HL-60 (cell line): ENCODE measurements at regions not wholly inside any gene's neighbourhood (a gene's known extent, or its start where the extent isn't known, plus 50 kb on each side); places are given as distances from the start of the nearest gene placed in this dataset.

ENCODE experiments used
- DNase-seq, 2 experiments: peaks; one replicate each; pipeline ENCODE4 v3.0.0-alpha.2; 2010 to 2020; ENCODE audit warnings: low read depth in 1 of 2, low spot score in 1 of 2
- H3K27ac ChIP-seq: fragments of 250-450 bp; sonication (Bioruptor Pico); replicated peaks from 2 replicates; pipeline ENCODE4 v1.5.1; 2020; ENCODE audit warnings: mild to moderate bottlenecking, moderate library complexity
- H3K27me3 ChIP-seq: fragments of 250-450 bp; sonication (Bioruptor Pico); 2 replicates; pipeline ENCODE4 v1.5.1; 2021; ENCODE audit warnings: mild to moderate bottlenecking, moderate library complexity; ENCODE audit not compliant: insufficient read depth, poor library complexity, severe bottlenecking
- H3K4me3 ChIP-seq: replicated peaks from 2 replicates; pipeline ENCODE4 v1.5.1; 2011; ENCODE audit warnings: mild to moderate bottlenecking, control low read depth, low read length; ENCODE audit not compliant: insufficient read depth
- GABPA ChIP-seq: IDR thresholded peaks from 2 replicates; pipeline ENCODE4 v1.6.1; 2012; ENCODE audit warnings: low read depth
- POLR2AphosphoS5 ChIP-seq: IDR thresholded peaks from 2 replicates; pipeline ENCODE4 v1.6.1; 2012; ENCODE audit warnings: low read depth
- SPI1 ChIP-seq: IDR thresholded peaks from 2 replicates; pipeline ENCODE4 v1.6.1; 2012; ENCODE audit warnings: low read depth, mild to moderate bottlenecking, borderline replicate concordance
- TF ChIP-seq, protein P1 (sequence below): IDR thresholded peaks from 2 replicates; pipeline ENCODE4 v1.6.1; 2012; ENCODE audit warnings: low read depth; ENCODE audit not compliant: insufficient replicate concordance
- TF ChIP-seq, protein P2 (sequence below): IDR thresholded peaks from one replicate; pipeline ENCODE4 v1.5.1; 2011; ENCODE audit warnings: low read length, control low read depth, inconsistent platforms; ENCODE audit not compliant: insufficient read depth

DNA sequence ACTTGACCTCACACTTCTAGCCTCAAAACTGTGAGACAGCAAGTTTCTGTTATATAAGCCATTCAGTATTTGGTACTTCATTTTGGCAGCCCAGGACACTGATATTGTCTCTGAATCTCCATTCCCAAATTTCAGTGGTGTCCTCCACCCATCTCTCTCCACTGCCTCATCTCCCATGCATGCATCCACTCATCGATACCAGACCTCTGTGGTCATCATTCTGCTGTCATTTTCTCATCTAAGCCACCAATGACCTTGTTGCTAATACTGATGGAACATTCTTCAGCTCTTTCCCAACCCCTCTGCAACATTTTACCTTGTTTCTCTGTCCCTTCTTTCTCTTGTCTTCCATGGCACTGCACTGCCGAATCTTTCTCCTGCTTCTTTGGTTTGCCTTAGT, 221.8 kb downstream of the SNX18 start:
- TF ChIP-seq SPI1 (no peak), POLR2AphosphoS5 (no peak), GABPA (no peak)
- TF ChIP-seq, protein P1, sequence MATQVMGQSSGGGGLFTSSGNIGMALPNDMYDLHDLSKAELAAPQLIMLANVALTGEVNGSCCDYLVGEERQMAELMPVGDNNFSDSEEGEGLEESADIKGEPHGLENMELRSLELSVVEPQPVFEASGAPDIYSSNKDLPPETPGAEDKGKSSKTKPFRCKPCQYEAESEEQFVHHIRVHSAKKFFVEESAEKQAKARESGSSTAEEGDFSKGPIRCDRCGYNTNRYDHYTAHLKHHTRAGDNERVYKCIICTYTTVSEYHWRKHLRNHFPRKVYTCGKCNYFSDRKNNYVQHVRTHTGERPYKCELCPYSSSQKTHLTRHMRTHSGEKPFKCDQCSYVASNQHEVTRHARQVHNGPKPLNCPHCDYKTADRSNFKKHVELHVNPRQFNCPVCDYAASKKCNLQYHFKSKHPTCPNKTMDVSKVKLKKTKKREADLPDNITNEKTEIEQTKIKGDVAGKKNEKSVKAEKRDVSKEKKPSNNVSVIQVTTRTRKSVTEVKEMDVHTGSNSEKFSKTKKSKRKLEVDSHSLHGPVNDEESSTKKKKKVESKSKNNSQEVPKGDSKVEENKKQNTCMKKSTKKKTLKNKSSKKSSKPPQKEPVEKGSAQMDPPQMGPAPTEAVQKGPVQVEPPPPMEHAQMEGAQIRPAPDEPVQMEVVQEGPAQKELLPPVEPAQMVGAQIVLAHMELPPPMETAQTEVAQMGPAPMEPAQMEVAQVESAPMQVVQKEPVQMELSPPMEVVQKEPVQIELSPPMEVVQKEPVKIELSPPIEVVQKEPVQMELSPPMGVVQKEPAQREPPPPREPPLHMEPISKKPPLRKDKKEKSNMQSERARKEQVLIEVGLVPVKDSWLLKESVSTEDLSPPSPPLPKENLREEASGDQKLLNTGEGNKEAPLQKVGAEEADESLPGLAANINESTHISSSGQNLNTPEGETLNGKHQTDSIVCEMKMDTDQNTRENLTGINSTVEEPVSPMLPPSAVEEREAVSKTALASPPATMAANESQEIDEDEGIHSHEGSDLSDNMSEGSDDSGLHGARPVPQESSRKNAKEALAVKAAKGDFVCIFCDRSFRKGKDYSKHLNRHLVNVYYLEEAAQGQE = no peak
- TF ChIP-seq, protein P2, sequence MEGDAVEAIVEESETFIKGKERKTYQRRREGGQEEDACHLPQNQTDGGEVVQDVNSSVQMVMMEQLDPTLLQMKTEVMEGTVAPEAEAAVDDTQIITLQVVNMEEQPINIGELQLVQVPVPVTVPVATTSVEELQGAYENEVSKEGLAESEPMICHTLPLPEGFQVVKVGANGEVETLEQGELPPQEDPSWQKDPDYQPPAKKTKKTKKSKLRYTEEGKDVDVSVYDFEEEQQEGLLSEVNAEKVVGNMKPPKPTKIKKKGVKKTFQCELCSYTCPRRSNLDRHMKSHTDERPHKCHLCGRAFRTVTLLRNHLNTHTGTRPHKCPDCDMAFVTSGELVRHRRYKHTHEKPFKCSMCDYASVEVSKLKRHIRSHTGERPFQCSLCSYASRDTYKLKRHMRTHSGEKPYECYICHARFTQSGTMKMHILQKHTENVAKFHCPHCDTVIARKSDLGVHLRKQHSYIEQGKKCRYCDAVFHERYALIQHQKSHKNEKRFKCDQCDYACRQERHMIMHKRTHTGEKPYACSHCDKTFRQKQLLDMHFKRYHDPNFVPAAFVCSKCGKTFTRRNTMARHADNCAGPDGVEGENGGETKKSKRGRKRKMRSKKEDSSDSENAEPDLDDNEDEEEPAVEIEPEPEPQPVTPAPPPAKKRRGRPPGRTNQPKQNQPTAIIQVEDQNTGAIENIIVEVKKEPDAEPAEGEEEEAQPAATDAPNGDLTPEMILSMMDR = no peak
- Histone ChIP-seq H3K4me3 (no peak overlapping the region), H3K27me3 (no peaks in the 10 kb centered on the region), H3K27ac (no peak overlapping the region)
- DNase-seq = no peak

DNA sequence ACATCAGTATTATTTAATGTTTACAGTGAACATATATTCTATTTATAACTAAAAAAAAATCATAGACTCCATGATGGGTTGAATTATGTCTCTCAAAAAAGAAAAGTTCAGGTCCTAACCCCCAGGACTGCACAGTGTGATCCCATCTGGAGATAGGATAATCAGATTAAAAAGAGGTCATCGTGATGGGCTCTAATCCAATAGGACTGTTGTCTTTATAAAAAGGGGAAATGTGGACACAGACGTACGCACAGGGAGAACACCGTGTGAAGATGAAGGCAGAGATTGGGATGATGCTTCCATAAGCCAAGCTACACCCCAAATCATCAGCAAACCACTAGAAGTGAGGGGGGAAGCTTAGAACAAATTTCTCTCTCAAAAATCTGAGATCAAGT, 221.4 kb downstream of the SNX18 start:
- no peak for DNase-seq

DNA sequence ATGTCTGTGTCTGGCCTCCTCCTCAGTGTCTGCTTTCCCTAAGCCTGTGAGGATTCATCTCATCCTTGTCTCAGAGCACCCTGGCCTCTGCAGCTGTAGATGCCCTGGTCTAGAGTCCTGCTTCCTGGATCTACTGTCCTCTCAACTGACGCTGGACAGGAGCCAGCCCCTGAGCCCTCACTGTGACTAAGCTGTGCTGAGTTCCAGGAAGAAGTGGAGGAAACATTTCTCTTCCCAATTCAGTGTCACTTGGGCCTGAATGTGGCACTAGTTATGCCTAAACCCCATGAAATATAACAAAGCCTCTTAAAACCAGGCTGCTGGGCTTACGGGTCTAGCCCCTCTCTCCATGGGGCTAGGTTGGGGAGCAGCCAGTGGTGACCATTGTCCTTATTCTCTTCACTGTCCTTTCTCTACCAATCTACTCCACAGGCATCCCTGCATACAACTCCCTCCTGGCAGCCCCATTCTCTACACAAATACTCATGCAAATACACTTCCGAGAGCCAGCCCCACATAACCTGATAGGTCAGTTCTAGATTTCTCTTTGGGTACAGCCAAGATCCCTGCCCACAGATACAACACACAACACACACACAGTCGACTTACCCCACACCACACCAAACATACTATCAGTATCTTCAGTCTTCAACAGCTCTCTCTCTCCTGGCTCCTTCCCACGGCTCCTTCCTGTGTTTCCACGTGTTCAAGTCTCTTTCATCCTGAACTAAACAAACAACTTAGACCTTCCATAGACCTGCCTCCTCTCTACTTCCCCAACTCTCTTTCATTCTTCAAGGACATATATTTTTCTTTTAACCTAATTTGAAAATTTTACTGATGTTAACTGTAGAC, 220.8 kb downstream of the SNX18 start:
- no peak for TF ChIP-seq SPI1
- TF ChIP-seq GABPA = no peak
- TF ChIP-seq POLR2AphosphoS5 = no peak
- TF ChIP-seq, protein P2 = no peak
- TF ChIP-seq, protein P1 = no peak
- Histone ChIP-seq H3K4me3 (no peak overlapping the region), H3K27me3 (no peaks in the 10 kb centered on the region), H3K27ac (no peak overlapping the region)
- no peak for DNase-seq

More for the DNA sequence above, 221.4 kb downstream of the SNX18 start:
- TF ChIP-seq POLR2AphosphoS5 (no peak), GABPA (no peak), SPI1 (no peak)
- TF ChIP-seq, protein P1 = no peak
- TF ChIP-seq, protein P2 = no peak
- no peaks in the 10 kb centered on the region for H3K27me3 ChIP-seq
- H3K4me3 ChIP-seq = no peak overlapping the region
- H3K27ac ChIP-seq = no peak overlapping the region
